ENCODE measurements at regions not wholly inside any gene's neighbourhood (a gene's known extent, or its start where the extent isn't known, plus 50 kb on each side); places are given as distances from the start of the nearest gene placed in this dataset.
"Not testable (repeated sequence)": the region's sequence is repeated elsewhere in the genome, so short reads cannot be mapped to it uniquely, and the experiment has no call there.

DNA sequence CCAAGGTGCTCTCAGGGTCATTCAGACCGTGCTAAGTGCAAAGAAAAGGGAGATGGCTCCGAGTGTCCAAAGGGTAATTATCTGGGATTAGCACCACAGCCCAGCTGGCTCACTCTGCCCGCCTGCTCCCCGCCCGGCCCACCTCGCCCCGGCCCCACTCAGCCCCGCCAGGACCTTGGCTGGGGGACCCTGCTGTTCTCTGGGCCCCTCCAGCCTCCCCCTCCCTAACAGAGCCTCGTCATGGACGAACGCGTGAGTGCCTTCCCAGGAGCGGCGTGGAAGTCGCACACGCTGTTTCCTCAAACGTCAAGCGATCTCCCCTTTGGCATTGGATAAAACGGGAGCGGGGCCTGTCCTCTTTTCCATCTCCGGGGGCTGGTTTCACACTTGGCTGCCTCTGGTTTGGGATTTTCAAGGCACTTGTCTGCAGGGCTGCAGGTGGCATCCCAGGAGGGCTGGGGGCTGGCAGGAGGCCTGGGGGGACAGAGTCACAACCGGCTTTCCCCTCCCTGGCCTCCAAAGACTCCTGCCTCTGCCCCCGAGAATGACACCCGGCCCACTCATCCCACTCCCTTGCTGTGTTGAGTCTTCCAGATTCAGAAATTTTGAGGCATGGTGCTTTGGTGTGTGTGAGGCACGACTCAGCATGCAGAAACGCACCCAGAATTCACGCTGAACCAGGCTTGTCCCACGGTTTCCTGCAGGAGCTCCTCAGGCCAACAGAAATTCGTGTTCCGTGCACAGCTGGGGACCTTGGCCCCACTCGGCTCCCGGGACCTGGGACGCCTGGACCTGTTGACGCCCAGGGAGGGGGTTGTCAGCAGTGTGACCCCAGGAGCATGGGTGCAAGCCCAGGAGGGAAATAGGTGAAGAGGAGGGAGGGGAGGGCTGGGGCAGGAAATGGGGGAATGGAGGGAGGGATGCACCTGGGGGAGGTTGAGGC lies 110.0 kb downstream of the PDGFA start:
- no peak for DNase-seq (ENCODE audit: low spot score)

DNA sequence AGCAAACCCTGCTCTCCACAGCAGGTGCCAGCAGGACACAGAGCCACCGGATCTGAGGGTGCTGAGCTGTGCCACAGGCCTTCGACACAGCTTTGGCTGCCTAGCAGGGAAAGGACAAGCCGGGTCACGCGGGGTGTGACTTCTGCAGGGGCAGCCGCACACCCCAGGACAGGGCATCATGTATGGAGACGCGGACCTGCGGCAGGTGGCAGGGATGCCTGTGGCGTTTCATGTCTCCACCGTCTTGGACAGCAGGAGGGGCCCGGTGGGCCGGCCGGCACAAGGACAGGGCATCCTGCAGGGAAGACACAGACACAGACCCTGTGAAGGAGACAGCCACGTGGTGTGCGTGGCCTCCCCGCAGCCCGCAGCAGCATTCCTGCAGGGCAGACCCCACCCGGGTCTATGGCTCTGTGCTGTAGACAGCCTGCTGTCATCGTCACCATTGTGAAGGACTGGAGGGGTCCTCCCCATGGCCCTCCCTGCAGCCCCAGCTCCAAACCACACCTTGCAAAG lies 109.2 kb downstream of the PDGFA start:
- DNase-seq (ENCODE audit: low spot score) = no peak

DNA sequence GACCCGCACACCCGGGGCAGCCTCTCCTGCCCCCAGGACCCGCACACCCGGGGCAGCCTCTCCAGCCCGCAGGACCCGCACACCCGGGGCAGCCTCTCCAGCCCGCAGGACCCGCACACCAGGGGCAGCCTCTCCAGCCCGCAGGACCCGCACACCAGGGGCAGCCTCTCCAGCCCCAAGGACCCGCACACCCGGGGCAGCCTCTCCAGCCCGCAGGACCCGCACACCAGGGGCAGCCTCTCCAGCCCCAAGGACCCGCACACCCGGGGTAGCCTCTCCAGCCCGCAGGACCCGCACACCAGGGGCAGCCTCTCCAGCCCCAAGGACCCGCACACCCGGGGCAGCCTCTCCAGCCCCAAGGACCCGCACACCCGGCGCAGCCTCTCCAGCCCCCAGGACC lies 108.5 kb downstream of the PDGFA start:
- not testable (repeated sequence) for DNase-seq (ENCODE audit: low spot score)

DNA sequence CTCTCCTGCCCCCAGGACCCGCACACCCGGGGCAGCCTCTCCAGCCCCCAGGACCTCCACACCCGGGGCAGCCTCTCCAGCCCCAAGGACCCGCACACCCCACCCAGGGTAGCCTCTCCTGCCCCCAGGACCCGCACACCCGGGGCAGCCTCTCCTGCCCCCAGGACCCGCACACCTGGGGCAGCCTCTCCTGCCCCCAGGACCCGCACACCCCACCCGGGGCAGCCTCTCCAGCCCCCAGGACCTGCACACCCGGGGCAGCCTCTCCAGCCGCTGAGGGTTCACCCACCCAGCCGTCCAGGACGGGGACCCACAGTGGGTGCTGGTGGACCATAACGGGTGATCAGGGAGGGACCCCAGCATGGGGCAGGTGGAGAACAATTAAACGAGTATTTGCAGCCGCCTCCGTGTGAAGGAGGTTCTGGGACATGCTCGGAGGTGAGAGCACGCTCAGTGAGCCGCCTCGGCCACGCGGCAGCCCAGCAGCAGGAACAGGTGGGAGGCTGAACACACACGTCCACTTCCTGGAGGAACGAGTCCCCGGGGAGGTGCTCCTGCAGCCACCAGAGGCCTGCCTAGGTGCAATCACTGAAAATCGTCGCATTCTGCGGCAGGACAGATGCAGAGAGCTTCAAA lies 107.9 kb downstream of the PDGFA start:
- no peak for DNase-seq (ENCODE audit: low spot score)

DNA sequence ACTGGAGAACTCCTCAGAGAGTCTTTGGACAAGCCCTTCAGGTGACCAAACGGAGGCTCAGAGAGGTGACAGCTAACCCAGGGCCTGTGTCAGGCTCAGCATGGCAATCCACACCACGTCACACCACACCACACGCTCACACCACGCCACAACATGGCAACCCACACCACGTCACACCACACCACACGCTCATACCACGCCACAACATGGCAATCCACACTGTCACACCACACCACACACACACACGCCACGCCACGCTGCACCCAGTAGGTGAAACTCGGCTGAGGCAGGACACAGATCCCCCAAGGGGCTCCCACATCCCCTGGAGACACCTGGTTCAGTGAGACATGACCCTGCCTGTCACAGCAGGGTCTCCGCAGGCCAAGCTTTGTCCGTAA lies 107.3 kb downstream of the PDGFA start:
- DNase-seq (ENCODE audit: low spot score) = no peak

DNA sequence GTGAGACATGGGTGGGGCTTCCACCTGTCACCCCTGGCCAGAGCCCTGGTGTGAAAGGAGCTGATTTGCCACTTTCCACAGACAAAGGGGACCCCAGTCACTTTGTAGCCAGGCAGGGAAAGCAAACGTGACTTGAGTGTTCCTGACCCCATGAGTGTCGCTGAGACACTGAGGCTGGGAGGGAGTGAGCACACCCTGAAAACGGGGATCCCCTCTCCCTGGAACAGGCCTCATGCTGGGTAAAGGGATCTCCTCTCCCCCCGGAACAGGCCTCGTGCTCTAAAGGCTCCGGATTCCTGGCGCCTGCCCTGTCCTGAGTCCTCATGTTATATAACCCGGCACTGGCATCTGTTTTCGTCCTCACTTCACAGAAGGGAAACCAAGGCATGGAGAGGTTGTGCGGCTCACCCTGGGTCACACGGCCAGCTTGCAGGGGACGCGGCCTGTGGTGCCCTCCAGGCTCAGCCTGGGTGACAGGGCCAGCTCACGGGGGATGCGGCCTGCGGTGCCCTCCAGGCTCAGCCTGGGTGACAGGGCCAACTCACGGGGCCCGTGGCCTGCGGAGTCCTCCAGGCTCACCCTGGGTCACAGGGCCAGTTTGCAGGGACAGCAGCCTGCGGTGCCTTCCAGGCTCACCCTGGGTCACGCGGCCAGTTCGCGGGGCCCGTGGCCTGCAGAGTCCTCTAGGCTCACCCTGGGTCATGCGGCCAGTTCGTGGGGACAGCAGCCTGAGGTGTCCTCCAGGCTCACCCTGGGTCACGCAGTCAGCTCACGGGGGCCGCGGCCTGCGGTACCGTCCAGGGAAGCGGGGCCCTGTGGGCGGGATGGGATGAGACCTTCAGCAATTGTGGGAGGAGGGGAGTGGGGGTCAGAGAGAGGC lies 104.7 kb downstream of the PDGFA start:
- DNase-seq (ENCODE audit: low spot score) = no peak

DNA sequence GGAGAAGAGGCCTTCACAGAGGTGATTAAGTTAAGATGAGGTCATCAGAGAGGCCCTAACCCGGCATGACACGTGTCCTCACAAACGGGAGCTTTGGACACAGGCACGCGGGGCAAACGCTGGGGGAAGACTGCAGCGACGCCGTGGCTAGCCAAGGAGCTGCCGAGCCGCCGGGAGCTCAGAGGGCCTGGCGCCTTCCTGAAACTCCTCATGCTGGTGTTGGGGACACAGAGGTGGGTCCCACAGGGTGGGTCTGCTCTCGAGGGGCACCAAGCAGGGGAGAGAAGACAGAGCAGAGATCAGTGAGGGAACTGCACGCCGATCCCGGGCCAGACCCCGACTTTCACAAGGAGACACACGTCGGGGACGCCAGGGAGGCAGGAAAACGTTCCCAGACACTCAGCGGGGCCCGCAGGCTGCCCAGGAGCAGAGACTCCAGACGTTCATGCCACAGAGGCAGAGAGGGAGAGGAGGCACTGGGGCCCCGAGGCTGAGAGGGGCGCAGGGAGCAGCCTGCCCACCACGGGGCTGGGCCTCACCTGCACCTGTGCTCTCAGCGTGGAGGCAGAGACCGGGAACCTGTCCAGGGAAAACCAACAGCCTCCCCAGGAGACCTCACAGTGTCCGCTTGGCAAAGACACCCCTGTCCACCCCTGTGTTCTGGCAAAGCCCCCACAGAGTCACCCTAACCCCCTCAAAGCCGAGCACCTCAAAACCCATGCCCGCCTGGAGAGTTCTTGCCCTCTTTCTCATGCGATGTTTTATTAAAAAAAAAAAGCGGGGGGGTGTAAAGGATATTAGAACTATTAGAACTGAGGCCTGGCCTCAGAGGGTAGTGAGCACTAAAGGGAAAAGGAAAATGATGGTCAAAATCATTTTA lies 103.8 kb downstream of the PDGFA start:
- DNase-seq (ENCODE audit: low spot score) = no peak

DNA sequence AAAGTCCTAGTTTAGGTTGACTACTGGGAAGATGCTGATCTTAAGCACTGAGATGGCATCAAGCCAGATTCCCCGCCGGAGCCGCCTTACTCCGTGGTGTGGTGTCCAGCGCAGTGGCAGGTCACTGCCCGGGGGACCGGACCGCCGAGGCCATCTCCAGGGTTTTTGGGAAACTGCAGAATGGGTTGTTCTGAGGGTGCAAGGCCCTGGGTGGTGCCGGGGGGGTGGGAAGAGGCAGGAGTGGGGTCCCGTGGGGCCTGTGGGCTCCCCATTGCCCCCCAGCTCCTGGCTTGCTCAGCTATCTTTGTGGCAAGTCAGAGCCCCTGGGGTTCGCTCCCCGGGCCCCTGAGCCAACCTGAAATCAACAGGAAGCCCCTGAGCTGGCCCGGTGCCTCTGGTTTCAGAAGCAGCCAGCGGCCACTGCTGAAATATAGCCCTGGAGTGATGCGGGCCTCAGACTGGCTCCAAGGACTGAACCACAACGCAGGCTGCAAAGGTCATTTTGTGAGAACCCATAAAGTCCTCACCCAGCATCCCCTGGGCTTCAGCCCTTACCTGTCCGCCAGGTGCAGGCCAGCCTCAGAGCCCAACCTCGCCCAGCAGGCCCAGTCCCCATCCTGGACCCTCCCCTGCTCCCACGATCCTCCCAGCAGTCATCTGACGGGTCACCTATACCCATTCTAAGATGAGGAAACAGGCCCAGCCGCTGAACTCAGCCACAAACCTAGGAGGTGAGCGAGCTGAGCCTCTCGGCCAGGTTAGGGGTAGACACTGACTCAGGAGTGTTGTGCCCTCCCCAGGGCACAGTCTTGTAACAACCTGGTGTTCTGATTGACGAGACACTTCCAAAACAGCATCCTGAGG lies 102.7 kb downstream of the PDGFA start:
- DNase-seq (ENCODE audit: low spot score) = no peak

DNA sequence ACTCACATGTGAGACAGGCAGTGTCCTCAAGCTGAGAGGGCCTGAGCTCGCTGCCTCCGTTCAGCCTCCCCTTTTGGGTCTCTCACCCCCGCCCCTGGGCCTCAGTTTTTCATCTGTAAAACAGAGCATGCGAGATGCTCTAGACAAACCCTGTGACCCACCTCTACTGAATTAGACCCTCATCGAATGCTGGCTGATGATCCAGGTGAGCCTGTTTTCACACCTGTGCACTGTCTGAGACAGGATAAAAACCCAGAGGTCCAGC lies 102.1 kb downstream of the PDGFA start:
- no peak for DNase-seq (ENCODE audit: low spot score)

DNA sequence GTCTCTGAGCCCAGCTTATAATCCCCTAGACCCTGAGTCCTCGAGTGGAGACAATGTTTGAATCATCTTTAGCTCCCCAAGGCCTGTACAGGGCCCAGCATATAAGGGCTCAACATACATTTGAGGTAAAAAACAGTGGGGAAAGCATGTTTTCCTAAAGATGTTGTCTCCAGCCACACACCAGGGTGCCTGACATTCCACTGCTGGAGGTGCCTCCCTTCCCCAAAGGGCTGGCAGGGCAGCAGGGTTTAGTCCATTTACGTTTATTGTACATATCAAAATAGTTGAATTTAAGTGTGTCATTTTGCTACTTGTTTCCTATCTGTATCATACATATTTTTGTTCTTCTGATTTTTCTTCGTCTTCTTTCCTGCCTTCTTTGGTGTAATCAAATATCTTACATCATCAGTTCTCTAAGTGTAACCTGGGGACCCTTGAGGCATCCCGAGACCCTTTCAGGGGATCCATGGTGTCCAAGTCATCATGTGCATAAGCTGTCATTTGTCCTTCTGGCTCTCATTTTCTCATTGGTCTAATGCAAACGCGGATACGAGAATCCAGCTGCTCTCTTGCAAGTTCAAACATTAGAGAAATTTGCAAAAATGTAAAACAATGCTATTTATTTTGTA lies 101.6 kb downstream of the PDGFA start:
- no peak for DNase-seq (ENCODE audit: low spot score)

DNA sequence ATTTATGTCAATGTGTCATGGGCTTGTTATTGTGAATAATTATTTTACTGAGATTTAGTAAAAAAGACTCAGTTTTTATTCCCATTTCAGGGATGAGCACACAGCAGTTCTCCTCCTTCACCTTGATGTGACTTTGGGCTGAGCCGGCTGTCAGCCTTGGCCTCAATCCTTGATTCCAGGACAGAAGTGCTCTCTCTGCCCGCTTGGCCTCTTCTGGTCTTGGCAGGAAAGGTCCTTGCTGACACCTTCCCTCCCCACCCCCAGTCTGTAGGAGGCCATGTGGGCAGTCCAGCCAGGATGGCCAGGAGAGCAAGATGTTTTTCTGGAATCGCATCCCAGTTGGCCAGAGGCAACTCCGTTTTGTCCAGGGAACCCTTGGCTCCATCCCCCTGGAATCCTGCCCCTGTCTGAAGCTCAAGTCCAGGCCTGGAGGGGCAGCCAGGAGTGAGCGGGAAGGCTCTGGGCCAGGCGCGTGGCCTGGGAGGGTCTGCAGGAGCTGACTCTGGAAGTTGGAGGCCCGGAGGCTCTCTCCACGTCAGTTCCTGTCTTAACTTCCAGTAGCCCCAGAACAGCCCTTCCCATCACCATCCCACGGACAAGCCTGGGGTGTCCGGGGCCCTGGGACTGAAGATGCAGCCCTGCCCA lies 100.9 kb downstream of the PDGFA start:
- DNase-seq (ENCODE audit: low spot score) = no peak

DNA sequence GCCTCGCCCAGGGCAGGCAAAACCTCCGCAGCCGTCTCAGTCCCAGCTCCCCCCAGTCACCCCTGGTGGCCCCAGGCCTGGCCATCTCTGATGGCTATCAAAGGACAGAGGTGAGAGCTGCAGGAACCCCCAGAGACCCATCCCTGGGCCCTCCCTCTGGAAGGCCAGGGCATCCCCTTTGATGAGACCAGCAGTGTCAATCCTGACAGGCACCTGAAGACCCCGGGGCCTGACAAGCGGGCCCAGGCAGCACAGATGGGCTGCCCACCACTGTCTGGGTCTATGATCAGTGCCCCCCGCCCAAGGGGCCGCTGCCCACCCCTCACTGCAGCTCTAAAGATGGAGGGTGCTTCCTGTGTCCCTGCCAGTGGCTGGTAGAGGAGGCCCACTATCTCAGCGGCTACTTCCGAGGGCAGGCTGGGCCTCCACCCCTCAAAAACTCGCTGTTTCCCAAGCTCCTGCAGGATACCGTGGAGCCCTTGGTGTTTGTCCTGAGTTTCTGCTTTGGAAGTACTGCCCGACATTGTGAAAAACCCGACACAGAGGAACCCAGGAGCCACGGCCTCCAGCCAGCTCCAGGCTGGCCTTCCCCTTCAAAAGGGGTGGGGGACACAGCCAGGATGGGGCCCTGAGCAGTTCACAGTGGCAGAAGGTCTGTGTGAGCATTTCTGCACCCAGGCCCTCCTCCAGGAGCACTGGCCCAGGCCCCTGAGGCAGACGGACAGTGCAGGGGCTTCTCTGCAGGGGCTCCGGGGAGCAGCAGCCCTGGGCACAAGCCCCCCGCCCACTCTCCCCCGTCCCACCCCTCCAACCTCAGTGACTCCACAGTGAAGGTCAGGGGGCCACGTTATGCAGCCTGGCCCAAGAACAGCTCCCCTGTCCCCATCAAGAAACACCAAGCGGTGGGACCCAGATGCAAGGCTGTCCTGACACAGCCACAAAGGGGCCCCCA lies 99.2 kb downstream of the PDGFA start:
- no peak for DNase-seq (ENCODE audit: low spot score)

DNA sequence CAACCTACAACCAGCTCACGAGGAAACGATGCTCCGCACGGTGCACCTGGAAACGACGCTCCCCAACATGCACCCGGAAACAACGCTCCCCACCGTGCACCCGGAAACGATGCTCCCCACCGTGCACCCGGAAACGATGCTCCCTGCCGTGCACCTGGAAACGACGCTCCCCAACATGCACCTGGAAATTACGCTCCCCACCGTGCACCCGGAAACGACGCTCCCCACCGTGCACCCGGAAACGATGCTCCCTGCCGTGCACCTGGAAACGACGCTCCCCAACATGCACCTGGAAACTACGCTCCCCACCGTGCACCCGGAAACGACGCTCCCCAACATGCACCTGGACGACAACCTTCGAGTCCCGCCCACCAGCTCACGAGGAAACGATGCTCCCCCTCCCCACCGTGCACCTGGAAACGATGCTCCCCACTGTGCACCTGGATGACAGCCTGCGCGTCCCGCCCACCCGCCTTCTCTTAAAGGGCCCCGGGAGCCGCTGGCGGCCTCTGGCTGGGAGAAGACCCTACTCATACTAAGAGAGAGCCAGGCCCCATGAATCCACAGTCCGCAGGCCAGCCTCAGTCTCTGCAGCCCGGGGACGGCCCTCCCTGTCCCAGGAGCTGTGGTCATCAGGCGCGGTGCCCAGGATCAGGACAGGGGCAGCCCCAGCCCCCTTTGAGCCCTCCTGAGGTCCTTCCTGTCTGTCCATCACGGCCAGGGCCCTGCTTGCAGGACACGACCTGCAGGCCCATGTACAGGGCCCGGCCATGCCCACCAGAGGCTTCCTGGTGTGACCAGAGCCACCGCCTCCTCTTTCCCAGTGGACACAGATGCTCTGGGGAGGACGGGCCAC lies 98.3 kb downstream of the PDGFA start:
- DNase-seq (ENCODE audit: low spot score) = no peak

DNA sequence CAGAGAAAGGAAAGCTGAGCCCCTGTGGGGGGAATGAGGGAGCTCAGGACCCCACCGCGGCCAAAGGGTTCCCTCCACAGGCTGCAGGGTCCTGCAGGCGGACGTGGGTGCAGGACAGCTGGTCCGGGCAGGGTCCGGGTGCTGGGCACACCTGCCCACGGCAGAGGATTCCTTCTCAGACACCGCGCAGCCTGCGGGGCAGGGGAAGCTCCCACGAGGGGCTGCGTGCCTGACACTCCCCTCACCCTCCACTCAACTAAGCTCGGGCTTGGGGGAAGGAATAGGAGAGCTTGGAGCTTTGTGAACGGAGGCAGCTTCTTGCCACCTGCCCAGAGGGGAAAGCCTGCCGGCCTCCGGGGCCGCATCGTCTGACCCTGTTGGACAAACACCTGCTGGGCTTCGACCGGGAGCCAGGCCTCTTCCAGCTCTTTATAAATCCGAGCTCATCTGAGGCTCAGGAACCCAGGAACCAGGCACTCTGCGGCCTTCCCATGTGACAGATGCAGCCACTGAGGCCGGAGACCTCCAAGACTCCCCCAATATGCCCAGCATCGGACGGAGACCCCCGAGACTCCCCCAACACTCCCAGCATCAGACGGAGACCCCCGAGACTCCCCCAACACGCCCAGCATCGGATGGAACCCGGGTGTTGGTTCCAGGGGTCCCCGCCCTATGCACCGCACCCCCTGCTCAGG lies 97.3 kb downstream of the PDGFA start:
- no peak for DNase-seq (ENCODE audit: low spot score)

DNA sequence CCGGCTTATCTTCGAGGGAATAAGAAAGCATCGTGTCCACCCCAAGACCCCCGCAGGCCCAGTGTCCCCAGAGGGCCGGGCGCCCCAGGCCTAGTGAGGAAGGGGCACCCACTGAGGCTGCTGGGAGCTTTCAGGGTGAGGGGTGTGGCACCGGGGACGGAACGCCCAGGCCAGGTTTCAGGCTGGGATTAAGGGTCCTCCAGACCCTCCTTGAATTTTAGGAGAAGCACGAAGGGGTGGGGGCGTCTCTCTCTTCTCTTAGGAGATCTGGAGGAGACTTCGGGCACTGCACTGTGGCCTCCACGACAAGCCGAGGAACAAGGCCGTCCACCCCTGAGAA lies 96.8 kb downstream of the PDGFA start:
- no peak for DNase-seq (ENCODE audit: low spot score)

DNA sequence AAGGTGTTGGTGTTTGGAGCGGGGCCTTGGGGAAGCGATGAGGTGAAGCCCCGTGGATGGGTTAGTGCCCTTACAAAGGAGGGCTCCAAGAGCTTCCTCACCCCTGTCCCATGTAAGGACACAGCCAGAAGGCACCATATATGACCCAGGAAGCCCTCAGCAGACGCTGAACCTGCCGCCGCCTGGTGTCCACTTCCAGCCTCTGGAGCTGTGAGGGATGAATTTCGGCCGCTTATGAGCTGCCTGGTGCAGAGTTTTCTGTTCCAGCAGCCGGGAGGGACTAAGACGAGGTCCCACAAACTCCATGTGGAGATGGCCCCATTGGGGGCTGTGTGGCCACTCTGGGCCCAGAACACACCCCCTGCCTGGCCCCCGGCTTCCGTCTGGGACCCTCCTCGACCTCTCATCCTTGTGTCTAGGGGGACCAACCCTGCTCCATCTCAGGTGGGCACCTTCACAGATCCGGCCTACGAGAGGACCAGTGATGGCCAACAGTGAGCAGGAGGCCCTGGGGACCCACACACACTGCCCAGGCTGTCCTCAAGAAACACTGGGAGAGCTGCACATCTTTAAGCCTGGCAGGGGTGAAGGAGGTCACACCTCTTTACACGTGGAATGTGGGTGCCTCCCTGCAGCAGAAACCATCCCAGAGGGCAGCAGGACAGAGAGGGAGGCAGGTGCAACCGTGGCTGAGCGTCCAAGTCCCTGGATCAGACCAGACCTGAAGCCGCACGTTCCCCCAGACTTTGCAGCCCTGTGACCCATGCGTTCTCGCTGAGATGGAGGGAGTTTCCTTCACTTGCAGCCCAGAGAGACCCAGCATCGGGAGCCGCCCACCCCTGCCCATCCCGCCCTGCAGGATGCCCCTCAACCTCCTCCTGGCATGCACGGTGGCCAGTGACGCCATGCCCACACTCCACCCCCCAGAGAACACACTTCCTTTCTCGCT lies 96.1 kb downstream of the PDGFA start:
- DNase-seq (ENCODE audit: low spot score) = no peak
